SU-DHL-6 (cell line): ENCODE measurements at regions not wholly inside any gene's neighbourhood (a gene's known extent, or its start where the extent isn't known, plus 50 kb on each side); places are given as distances from the start of the nearest gene placed in this dataset.

Experiments used
- H2AFZ ChIP-seq: fragments of 200-600 bp; sonication (generic); 2 replicates; pipeline ENCODE4 v1.6.1; 2014; ENCODE audit warnings: low read depth, mild to moderate bottlenecking, moderate library complexity, mixed read lengths, antibody characterized with exemption, low read length; ENCODE audit not compliant: severe bottlenecking
- H3F3A ChIP-seq: fragments of 200-600 bp; shearing (Covaris generic); 2 replicates; pipeline ENCODE4 v1.6.0; 2016; ENCODE audit warnings: antibody characterized with exemption, mild to moderate bottlenecking; ENCODE audit not compliant: insufficient read depth
- H3K27ac ChIP-seq: fragments of 200-600 bp; sonication (generic); 2 replicates; pipeline ENCODE4 v1.5.1; 2016; ENCODE audit warnings: low read depth, mild to moderate bottlenecking, low read length, moderate library complexity, mixed read lengths
- H3K27me3 ChIP-seq: fragments of 200-600 bp; sonication (generic), shearing (Covaris generic); 2 replicates; pipeline ENCODE4 v1.6.0; 2014; ENCODE audit warnings: mild to moderate bottlenecking, low read length
- H3K36me3 ChIP-seq: fragments of 200-600 bp; sonication (generic); 2 replicates; pipeline ENCODE4 v1.6.1; 2014; ENCODE audit warnings: mild to moderate bottlenecking, low read length, mixed read lengths
- H3K4me2 ChIP-seq: fragments of 300-600, 200-600 bp; shearing (Covaris generic), sonication (generic); 2 replicates; pipeline ENCODE4 v1.6.0; 2014; ENCODE audit warnings: low read length, low read depth, mild to moderate bottlenecking; ENCODE audit not compliant: poor library complexity, severe bottlenecking
- H3K4me3 ChIP-seq: fragments of 200-600 bp; sonication (generic); 2 replicates; pipeline ENCODE4 v1.5.1; 2014; ENCODE audit warnings: antibody characterized with exemption, low read length, mild to moderate bottlenecking, mixed read lengths; ENCODE audit not compliant: insufficient read depth, poor library complexity, severe bottlenecking
- H3K79me2 ChIP-seq: fragments of 200-600 bp; sonication (generic); 2 replicates; pipeline ENCODE4 v1.6.1; 2014; ENCODE audit warnings: mild to moderate bottlenecking, low read length, moderate library complexity; ENCODE audit not compliant: insufficient read depth
- H3K9ac ChIP-seq: fragments of 200-600 bp; sonication (generic); 2 replicates; pipeline ENCODE4 v1.7.0; 2014; ENCODE audit warnings: mild to moderate bottlenecking, low read length
- H3K9me2 ChIP-seq: fragments of 200-600 bp; sonication (generic); replicated peaks from 2 replicates; pipeline ENCODE4 v1.6.1; 2014; ENCODE audit warnings: low read length; ENCODE audit not compliant: insufficient read depth
- H3K9me3 ChIP-seq: fragments of 200-600 bp; sonication (generic); 2 replicates; pipeline ENCODE4 v1.6.1; 2014; ENCODE audit warnings: low read length, mixed read lengths; ENCODE audit not compliant: insufficient read depth
- H4K20me1 ChIP-seq: fragments of 200-600 bp; sonication (generic); 2 replicates; pipeline ENCODE4 v1.6.1; 2014; ENCODE audit warnings: low read depth, mild to moderate bottlenecking, antibody characterized with exemption, low read length, moderate library complexity, mixed read lengths
- EZH2phosphoT487 ChIP-seq: fragments of 200-600 bp; sonication (generic), shearing (Covaris generic); conservative IDR thresholded peaks from 2 replicates; pipeline ENCODE4 v1.6.1; 2018; ENCODE audit warnings: mild to moderate bottlenecking, antibody characterized with exemption, low read length, moderate library complexity, mixed read lengths
- TF ChIP-seq, protein P1 (sequence below): fragments of 200-600 bp; sonication (generic); IDR thresholded peaks from one replicate; pipeline ENCODE4 v1.5.1; 2017; ENCODE audit warnings: antibody characterized with exemption, mild to moderate bottlenecking, low read length, moderate library complexity; ENCODE audit not compliant: insufficient read depth, poor library complexity, severe bottlenecking

- no peaks in the 10 kb centered on the region for H3K9me2 ChIP-seq
- H3K9ac ChIP-seq = no peak overlapping the region
- no peak overlapping the region for H3K27ac ChIP-seq
- no peak overlapping the region for H3K4me2 ChIP-seq
- no peak for TF ChIP-seq EZH2phosphoT487
- TF ChIP-seq, protein P1, sequence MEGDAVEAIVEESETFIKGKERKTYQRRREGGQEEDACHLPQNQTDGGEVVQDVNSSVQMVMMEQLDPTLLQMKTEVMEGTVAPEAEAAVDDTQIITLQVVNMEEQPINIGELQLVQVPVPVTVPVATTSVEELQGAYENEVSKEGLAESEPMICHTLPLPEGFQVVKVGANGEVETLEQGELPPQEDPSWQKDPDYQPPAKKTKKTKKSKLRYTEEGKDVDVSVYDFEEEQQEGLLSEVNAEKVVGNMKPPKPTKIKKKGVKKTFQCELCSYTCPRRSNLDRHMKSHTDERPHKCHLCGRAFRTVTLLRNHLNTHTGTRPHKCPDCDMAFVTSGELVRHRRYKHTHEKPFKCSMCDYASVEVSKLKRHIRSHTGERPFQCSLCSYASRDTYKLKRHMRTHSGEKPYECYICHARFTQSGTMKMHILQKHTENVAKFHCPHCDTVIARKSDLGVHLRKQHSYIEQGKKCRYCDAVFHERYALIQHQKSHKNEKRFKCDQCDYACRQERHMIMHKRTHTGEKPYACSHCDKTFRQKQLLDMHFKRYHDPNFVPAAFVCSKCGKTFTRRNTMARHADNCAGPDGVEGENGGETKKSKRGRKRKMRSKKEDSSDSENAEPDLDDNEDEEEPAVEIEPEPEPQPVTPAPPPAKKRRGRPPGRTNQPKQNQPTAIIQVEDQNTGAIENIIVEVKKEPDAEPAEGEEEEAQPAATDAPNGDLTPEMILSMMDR = no peak
- no peaks in the 10 kb centered on the region for H3K36me3 ChIP-seq
- no peaks in the 10 kb centered on the region for H4K20me1 ChIP-seq
- H3K9me3 ChIP-seq = no peaks in the 10 kb centered on the region
- H3K4me3 ChIP-seq = no peak overlapping the region
- H3K79me2 ChIP-seq = no peaks in the 10 kb centered on the region
- no peak overlapping the region for H2AFZ ChIP-seq
- H3F3A ChIP-seq = no peaks in the 10 kb centered on the region
- H3K27me3 ChIP-seq = no peaks in the 10 kb centered on the region
Measured at GRCh38 chr1:101165954-101166353, 70.9 kb upstream of the S1PR1 start.

- H3F3A ChIP-seq = no peaks in the 10 kb centered on the region
- H3K9ac ChIP-seq = no peak overlapping the region
- TF ChIP-seq, protein P1 = no peak
- TF ChIP-seq EZH2phosphoT487 = no peak
- no peaks in the 10 kb centered on the region for H3K27me3 ChIP-seq
- no peaks in the 10 kb centered on the region for H4K20me1 ChIP-seq
- no peak overlapping the region for H2AFZ ChIP-seq
- no peaks in the 10 kb centered on the region for H3K9me2 ChIP-seq
- H3K27ac ChIP-seq = no peak overlapping the region
- no peak overlapping the region for H3K4me2 ChIP-seq
- H3K4me3 ChIP-seq = no peak overlapping the region
- no peaks in the 10 kb centered on the region for H3K36me3 ChIP-seq
- H3K9me3 ChIP-seq = no peaks in the 10 kb centered on the region
- H3K79me2 ChIP-seq = no peaks in the 10 kb centered on the region
Measured at GRCh38 chr1:101165532-101165931, 71.3 kb upstream of the S1PR1 start.

DNA sequence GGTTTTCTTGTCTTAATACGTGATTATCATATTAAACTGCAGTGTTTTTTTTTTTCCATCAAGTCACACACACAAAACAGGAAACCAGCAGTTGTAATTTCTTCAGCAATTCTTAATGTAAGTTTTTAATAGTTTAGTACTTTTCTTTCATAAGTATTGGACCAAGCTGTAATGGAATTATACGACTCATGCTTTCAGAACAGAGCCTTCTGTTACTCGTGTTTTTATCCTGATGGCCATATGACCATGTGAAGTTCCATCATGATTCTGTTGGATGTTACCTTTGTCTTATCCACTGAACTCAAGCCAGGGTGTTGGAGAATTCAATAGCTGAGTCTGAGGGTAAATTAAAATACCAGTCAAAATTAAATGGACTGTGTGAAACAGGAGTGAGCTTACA lies 72.0 kb upstream of the S1PR1 start:
- Histone ChIP-seq H3K9ac (no peak overlapping the region), H4K20me1 (no peaks in the 10 kb centered on the region), H3K27me3 (no peaks in the 10 kb centered on the region), H3K4me3 (no peak overlapping the region), H3K4me2 (no peak overlapping the region), H2AFZ (no peak overlapping the region), H3K36me3 (no peaks in the 10 kb centered on the region), H3F3A (no peaks in the 10 kb centered on the region), H3K79me2 (no peaks in the 10 kb centered on the region), H3K9me2 (no peaks in the 10 kb centered on the region), H3K27ac (no peak overlapping the region), H3K9me3 (no peaks in the 10 kb centered on the region)
- TF ChIP-seq, protein P1 = no peak
- no peak for TF ChIP-seq EZH2phosphoT487
